Testis (tissue), 2 donors: ENCODE measurements at regions not wholly inside any gene's neighbourhood (a gene's known extent, or its start where the extent isn't known, plus 50 kb on each side); places are given as distances from the start of the nearest gene placed in this dataset.

Experiments used
- DNase-seq: peaks from one replicate; pipeline ENCODE4 v3.0.0-alpha.2; 2019
- H3K27ac ChIP-seq, 2 donors: fragments of 200-600 bp; sonication (generic); one replicate each; pipeline ENCODE4 v1.5.1; 2019
- H3K27me3 ChIP-seq: fragments of 200-600 bp; sonication (generic); one replicate; pipeline ENCODE4 v1.5.1; 2019
- H3K36me3 ChIP-seq: fragments of 200-600 bp; sonication (generic); one replicate; pipeline ENCODE4 v1.5.1; 2017; ENCODE audit warnings: low read depth; ENCODE audit errors: missing control alignments
- H3K4me1 ChIP-seq: fragments of 200-600 bp; sonication (generic); one replicate; pipeline ENCODE4 v1.5.1; 2019
- H3K4me3 ChIP-seq, 2 donors: fragments of 200-600 bp; sonication (generic); one replicate each; pipeline ENCODE4 v1.5.1; 2017 to 2019
- H3K9me3 ChIP-seq: fragments of 200-600 bp; sonication (generic); one replicate; pipeline ENCODE4 v1.5.1; 2017
- POLR2A ChIP-seq: fragments of 450-650 bp; IDR thresholded peaks from one replicate; pipeline ENCODE4 v1.6.1; 2017; ENCODE audit warnings: antibody characterized with exemption, mild to moderate bottlenecking, moderate library complexity
- WGBS, 2 donors: methylation state at CpG; one replicate each; pipeline ENCODE4 v1.1.5; 2018; 5-methylcytosine and 5-hydroxymethylcytosine counted together
- intact Hi-C: fragments of 100-400 bp; cut with DNase I; formaldehyde crosslinking; loops from one replicate; pipeline ENCODE4 v1.15.1; 2023; ENCODE audit warnings: low total_unique reads
- TF ChIP-seq, protein P1 (sequence below), 3 experiments: fragments of 450-650 bp in 2 of 3; fragments of 200-600 bp in 1 of 3; sonication (generic) in 1 of 3; IDR thresholded peaks; one replicate each; pipeline ENCODE4 v1.5.1; 2016 to 2019; ENCODE audit warnings: antibody characterized with exemption in 3 of 3, mild to moderate bottlenecking in 2 of 3, moderate library complexity in 1 of 3

- no peaks in the 10 kb centered on the region for H3K36me3 ChIP-seq
- intact Hi-C loops = no loop called here
- no peaks in the 10 kb centered on the region for H3K4me1 ChIP-seq
- H3K4me3 ChIP-seq = no peak overlapping the region
- H3K9me3 ChIP-seq = no peaks in the 10 kb centered on the region
- no peak overlapping the region for H3K27ac ChIP-seq
- TF ChIP-seq, protein P1, sequence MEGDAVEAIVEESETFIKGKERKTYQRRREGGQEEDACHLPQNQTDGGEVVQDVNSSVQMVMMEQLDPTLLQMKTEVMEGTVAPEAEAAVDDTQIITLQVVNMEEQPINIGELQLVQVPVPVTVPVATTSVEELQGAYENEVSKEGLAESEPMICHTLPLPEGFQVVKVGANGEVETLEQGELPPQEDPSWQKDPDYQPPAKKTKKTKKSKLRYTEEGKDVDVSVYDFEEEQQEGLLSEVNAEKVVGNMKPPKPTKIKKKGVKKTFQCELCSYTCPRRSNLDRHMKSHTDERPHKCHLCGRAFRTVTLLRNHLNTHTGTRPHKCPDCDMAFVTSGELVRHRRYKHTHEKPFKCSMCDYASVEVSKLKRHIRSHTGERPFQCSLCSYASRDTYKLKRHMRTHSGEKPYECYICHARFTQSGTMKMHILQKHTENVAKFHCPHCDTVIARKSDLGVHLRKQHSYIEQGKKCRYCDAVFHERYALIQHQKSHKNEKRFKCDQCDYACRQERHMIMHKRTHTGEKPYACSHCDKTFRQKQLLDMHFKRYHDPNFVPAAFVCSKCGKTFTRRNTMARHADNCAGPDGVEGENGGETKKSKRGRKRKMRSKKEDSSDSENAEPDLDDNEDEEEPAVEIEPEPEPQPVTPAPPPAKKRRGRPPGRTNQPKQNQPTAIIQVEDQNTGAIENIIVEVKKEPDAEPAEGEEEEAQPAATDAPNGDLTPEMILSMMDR (IDR thresholded peaks at IDR 0.05) = no peak
- no peak for TF ChIP-seq POLR2A
- 93 to 97% methylated on average over 1 of the region's 1 CpG for WGBS, 2 donors
- no peak for DNase-seq
- no peaks in the 10 kb centered on the region for H3K27me3 ChIP-seq
Observed at GRCh38 chr10:83302623-83303022, 836.7 kb upstream of the GHITM start.

GRCh38 chr10:83310688-83311087 lies 828.6 kb upstream of the GHITM start:
- Histone ChIP-seq H3K4me1 (no peaks in the 10 kb centered on the region), H3K4me3 (no peak overlapping the region), H3K36me3 (no peaks in the 10 kb centered on the region), H3K27ac (no peak overlapping the region), H3K9me3 (no peaks in the 10 kb centered on the region), H3K27me3 (no peaks in the 10 kb centered on the region)
- TF ChIP-seq, protein P1 (IDR thresholded peaks at IDR 0.05) = no peak
- TF ChIP-seq POLR2A = no peak
- DNase-seq = no peak
- intact Hi-C loops = no loop called here

DNA sequence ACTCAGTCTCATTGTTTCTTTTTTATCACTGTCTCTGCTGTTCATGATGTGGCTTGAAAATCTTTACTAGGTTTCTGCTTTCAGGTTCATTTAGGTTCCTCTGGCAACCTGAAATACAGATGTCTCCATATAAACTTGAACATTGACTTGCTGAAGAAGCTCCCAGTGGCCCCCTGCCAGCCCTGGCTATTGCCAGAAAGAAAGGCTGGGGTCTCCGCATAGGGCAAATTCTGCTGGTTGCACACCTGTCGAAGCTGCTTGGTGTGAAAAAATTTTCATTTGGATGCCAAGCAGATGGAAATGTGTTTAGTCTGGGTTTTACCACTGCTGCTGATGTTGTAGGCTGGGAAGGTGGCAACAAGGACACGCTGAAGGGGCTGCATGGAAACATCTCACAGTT lies 826.7 kb upstream of the GHITM start:
- no peaks in the 10 kb centered on the region for H3K4me1 ChIP-seq
- TF ChIP-seq POLR2A = no peak
- TF ChIP-seq, protein P1 (IDR thresholded peaks at IDR 0.05) = no peak
- no peaks in the 10 kb centered on the region for H3K27me3 ChIP-seq
- H3K27ac ChIP-seq = no peak overlapping the region
- no peaks in the 10 kb centered on the region for H3K9me3 ChIP-seq
- no peaks in the 10 kb centered on the region for H3K36me3 ChIP-seq
- WGBS, 2 donors = 82 to 93% methylated on average over 3 of the region's 3 CpGs
- intact Hi-C loops = no loop called here
- no peak overlapping the region for H3K4me3 ChIP-seq
- no peak for DNase-seq

DNA sequence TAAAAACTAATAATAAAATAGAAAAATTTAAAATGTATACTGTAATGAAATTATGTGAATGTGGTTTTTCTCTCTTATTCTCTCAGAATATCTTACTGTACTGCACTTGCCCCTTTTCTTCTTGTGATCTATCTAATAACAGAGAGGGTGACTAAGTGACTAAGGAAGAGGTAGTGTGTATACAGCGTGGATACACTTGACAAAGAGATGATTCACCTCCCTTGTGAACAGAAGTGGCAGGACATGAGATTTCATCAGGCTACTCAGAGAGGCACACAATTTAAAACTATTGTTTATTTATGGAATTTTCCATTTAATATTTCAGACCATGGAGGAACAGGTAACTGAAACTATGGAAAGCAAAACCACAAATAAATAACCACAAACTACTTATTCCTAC lies 806.6 kb upstream of the GHITM start:
- TF ChIP-seq, protein P1 (IDR thresholded peaks at IDR 0.05) = no peak
- TF ChIP-seq POLR2A = no peak

DNA sequence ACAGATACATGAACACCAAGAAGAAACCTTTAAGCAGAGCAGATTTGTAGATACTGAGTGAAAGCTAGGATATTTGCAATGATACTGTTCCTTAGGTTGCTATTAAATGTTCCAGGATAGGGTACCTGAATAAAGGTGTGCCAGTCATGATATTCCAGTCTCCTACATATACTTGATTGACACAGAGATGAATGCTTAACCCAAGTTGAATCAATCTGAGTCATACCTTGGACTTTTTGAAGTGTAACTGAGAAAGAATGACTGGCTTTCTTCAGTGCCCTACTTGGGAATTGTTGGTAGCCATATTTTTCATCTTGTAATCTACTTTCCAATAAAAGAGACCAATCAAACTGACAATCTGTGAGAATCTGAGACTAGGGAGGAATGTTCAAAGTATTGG lies 805.7 kb upstream of the GHITM start:
- H3K4me1 ChIP-seq = no peaks in the 10 kb centered on the region
- H3K27me3 ChIP-seq = no peaks in the 10 kb centered on the region
- TF ChIP-seq, protein P1 (IDR thresholded peaks at IDR 0.05) = no peak
- no peak for TF ChIP-seq POLR2A
- H3K36me3 ChIP-seq = no peaks in the 10 kb centered on the region
- H3K4me3 ChIP-seq = no peak overlapping the region
- no peak for DNase-seq
- no peak overlapping the region for H3K27ac ChIP-seq
- intact Hi-C loops = no loop called here
- H3K9me3 ChIP-seq = no peaks in the 10 kb centered on the region

More for the DNA sequence above, 806.6 kb upstream of the GHITM start:
- Histone ChIP-seq H3K27ac (no peak overlapping the region), H3K27me3 (no peaks in the 10 kb centered on the region), H3K36me3 (no peaks in the 10 kb centered on the region), H3K9me3 (no peaks in the 10 kb centered on the region), H3K4me3 (no peak overlapping the region), H3K4me1 (no peaks in the 10 kb centered on the region)
- DNase-seq = no peak
- WGBS, 2 donors = 91 to 100% methylated on average over 1 of the region's 1 CpG
- intact Hi-C loops = no loop called here
